C4-2B (cell line): ENCODE measurements at regions not wholly inside any gene's neighbourhood (a gene's known extent, or its start where the extent isn't known, plus 50 kb on each side); places are given as distances from the start of the nearest gene placed in this dataset.

ENCODE experiments used
- ZFX ChIP-seq: fragments of 450-650 bp; IDR thresholded peaks from 2 replicates; pipeline ENCODE4 v1.6.1; 2017
- TF ChIP-seq, protein P1 (sequence below): fragments of 450-650 bp; conservative IDR thresholded peaks from 2 replicates; pipeline ENCODE4 v1.5.1; 2017; ENCODE audit warnings: mild to moderate bottlenecking

DNA sequence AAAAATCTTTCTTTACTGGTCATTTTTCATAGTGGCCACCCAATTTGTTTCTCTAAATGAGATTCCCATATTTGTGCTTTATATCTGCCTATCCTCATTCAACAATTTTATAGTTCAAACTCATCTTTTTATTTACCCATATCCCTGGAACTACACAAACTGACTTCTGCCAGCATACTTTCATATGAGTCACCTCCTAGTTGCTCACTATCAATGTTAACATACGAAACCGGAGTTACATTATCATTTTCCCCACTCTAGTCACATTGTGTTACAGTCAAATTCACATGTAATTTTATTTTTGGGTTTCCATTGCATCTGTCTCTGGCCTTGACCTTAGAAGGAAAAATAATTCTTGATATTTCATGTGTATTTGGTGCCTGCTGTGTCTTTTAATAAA lies 499.4 kb downstream of the MAFB start:
- TF ChIP-seq, protein P1, sequence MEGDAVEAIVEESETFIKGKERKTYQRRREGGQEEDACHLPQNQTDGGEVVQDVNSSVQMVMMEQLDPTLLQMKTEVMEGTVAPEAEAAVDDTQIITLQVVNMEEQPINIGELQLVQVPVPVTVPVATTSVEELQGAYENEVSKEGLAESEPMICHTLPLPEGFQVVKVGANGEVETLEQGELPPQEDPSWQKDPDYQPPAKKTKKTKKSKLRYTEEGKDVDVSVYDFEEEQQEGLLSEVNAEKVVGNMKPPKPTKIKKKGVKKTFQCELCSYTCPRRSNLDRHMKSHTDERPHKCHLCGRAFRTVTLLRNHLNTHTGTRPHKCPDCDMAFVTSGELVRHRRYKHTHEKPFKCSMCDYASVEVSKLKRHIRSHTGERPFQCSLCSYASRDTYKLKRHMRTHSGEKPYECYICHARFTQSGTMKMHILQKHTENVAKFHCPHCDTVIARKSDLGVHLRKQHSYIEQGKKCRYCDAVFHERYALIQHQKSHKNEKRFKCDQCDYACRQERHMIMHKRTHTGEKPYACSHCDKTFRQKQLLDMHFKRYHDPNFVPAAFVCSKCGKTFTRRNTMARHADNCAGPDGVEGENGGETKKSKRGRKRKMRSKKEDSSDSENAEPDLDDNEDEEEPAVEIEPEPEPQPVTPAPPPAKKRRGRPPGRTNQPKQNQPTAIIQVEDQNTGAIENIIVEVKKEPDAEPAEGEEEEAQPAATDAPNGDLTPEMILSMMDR: no peak
- no peak for TF ChIP-seq ZFX
